H9 (cell line): ENCODE measurements at regions not wholly inside any gene's neighbourhood (a gene's known extent, or its start where the extent isn't known, plus 50 kb on each side); places are given as distances from the start of the nearest gene placed in this dataset.

Source experiments
- DNase-seq: peaks from one replicate; pipeline ENCODE4 v3.0.0-alpha.2; 2017
- H2AFZ ChIP-seq: one replicate; pipeline ENCODE4 v1.6.1; 2013; ENCODE audit warnings: mild to moderate bottlenecking, low read length, control low read depth, moderate library complexity
- H2AK5ac ChIP-seq: 2 replicates; pipeline ENCODE4 v1.6.1; 2013; ENCODE audit warnings: low read length, control low read depth, mixed read lengths; ENCODE audit not compliant: insufficient read length
- H2BK120ac ChIP-seq: one replicate; pipeline ENCODE4 v1.6.1; 2013; ENCODE audit warnings: low read depth, mild to moderate bottlenecking, low read length, control low read depth, inconsistent platforms; ENCODE audit not compliant: poor library complexity, severe bottlenecking
- H2BK12ac ChIP-seq: 2 replicates; pipeline ENCODE4 v1.6.1; 2013; ENCODE audit warnings: low read length, control low read depth, mixed read lengths, low read depth; ENCODE audit not compliant: insufficient read length
- H2BK15ac ChIP-seq: 2 replicates; pipeline ENCODE4 v1.6.1; 2013; ENCODE audit warnings: low read depth, low read length, control low read depth
- H2BK20ac ChIP-seq: one replicate; pipeline ENCODE4 v1.6.1; 2013; ENCODE audit warnings: low read depth, mild to moderate bottlenecking, low read length, control low read depth, inconsistent platforms; ENCODE audit not compliant: poor library complexity, severe bottlenecking
- H2BK5ac ChIP-seq: 2 replicates; pipeline ENCODE4 v1.6.1; 2013; ENCODE audit warnings: low read length, control low read depth, mixed read lengths; ENCODE audit not compliant: insufficient read length
- H3K14ac ChIP-seq: 2 replicates; pipeline ENCODE4 v1.6.1; 2013; ENCODE audit warnings: low read length, control low read depth; ENCODE audit not compliant: insufficient read depth
- H3K18ac ChIP-seq: 2 replicates; pipeline ENCODE4 v1.6.1; 2013; ENCODE audit warnings: low read depth, mild to moderate bottlenecking, mixed read lengths, low read length, control low read depth; ENCODE audit not compliant: insufficient read length
- H3K23ac ChIP-seq: 2 replicates; pipeline ENCODE4 v1.6.1; 2013; ENCODE audit warnings: low read length, control low read depth, mixed read lengths, low read depth; ENCODE audit not compliant: insufficient read length
- H3K23me2 ChIP-seq: 2 replicates; pipeline ENCODE4 v1.6.1; 2013; ENCODE audit warnings: low read depth, mild to moderate bottlenecking, mixed read lengths, low read length, control low read depth; ENCODE audit not compliant: insufficient read length, poor library complexity, severe bottlenecking
- H3K27ac ChIP-seq: 2 replicates; pipeline ENCODE4 v1.5.1; 2013; ENCODE audit warnings: low read length, control low read depth, mixed read lengths, low read depth; ENCODE audit not compliant: insufficient read length
- H3K27me3 ChIP-seq: 2 replicates; pipeline ENCODE4 v1.6.1; 2013; ENCODE audit warnings: low read length, control low read depth, inconsistent platforms; ENCODE audit not compliant: insufficient read depth
- H3K4ac ChIP-seq: 2 replicates; pipeline ENCODE4 v1.6.1; 2013; ENCODE audit warnings: low read depth, mild to moderate bottlenecking, control low read depth, inconsistent platforms, low read length, moderate library complexity
- H3K4me1 ChIP-seq: 2 replicates; pipeline ENCODE4 v1.6.1; 2013; ENCODE audit warnings: low read length, control low read depth, inconsistent platforms; ENCODE audit not compliant: insufficient read depth
- H3K4me2 ChIP-seq: 2 replicates; pipeline ENCODE4 v1.6.1; 2013; ENCODE audit warnings: low read length, control low read depth, mixed read lengths; ENCODE audit not compliant: insufficient read length, insufficient read depth
- H3K56ac ChIP-seq: 2 replicates; pipeline ENCODE4 v1.6.1; 2013; ENCODE audit warnings: low read depth, mild to moderate bottlenecking, mixed read lengths, low read length, control low read depth; ENCODE audit not compliant: insufficient read length
- H3K79me1 ChIP-seq: 2 replicates; pipeline ENCODE4 v1.6.1; 2013; ENCODE audit warnings: low read depth, mild to moderate bottlenecking, moderate library complexity, low read length, control low read depth, inconsistent platforms; ENCODE audit not compliant: insufficient read depth, poor library complexity, severe bottlenecking
- H3K79me2 ChIP-seq: 2 replicates; pipeline ENCODE4 v1.6.1; 2013; ENCODE audit warnings: low read length, control low read depth, inconsistent platforms; ENCODE audit not compliant: insufficient read depth
- H3K9ac ChIP-seq: 2 replicates; pipeline ENCODE4 v1.6.1; 2013; ENCODE audit warnings: low read length, control low read depth, mixed read lengths; ENCODE audit not compliant: insufficient read length; ENCODE audit errors: extremely low read depth
- H3K9me3 ChIP-seq: one replicate; pipeline ENCODE4 v1.6.1; 2013; ENCODE audit warnings: low read depth, low read length, inconsistent platforms; ENCODE audit not compliant: control insufficient read depth
- H3T11ph ChIP-seq: one replicate; pipeline ENCODE4 v1.6.1; 2013; ENCODE audit warnings: mild to moderate bottlenecking, low read length, control low read depth, inconsistent platforms
- H4K20me1 ChIP-seq: one replicate; pipeline ENCODE4 v1.6.1; 2013; ENCODE audit not compliant: control insufficient read depth, insufficient read length, insufficient read depth
- H4K5ac ChIP-seq: 2 replicates; pipeline ENCODE4 v1.6.1; 2013; ENCODE audit warnings: low read depth, mild to moderate bottlenecking, mixed read lengths, low read length, control low read depth; ENCODE audit not compliant: insufficient read length
- H4K8ac ChIP-seq: replicated peaks from 2 replicates; pipeline ENCODE4 v1.6.1; 2013; ENCODE audit warnings: low read length, control low read depth, mixed read lengths, low read depth; ENCODE audit not compliant: insufficient read length
- H4K91ac ChIP-seq: 2 replicates; pipeline ENCODE4 v1.6.1; 2013; ENCODE audit warnings: low read depth, mild to moderate bottlenecking, moderate library complexity, mixed read lengths, low read length, control low read depth; ENCODE audit not compliant: insufficient read length
- H3K27ac Mint-ChIP-seq, 3 experiments: 2 replicates in 2 of 3; 3 replicates in 1 of 3; pipeline ENCODE4 v1.8.0; 2020 to 2021; ENCODE audit warnings: mixed read lengths in 3 of 3, mild to moderate bottlenecking in 1 of 3, moderate library complexity in 1 of 3
- H3K27me3 Mint-ChIP-seq: 2 replicates; pipeline ENCODE4 v1.8.0; 2021; ENCODE audit warnings: low read depth, mild to moderate bottlenecking, moderate library complexity, mixed read lengths
- H3K36me3 Mint-ChIP-seq, 3 experiments: 2 replicates in 2 of 3; 3 replicates in 1 of 3; pipeline ENCODE4 v1.8.0; 2020 to 2021; ENCODE audit warnings: low read depth in 3 of 3, mixed read lengths in 3 of 3; ENCODE audit not compliant: insufficient read depth in 1 of 3
- H3K4me1 Mint-ChIP-seq, 2 experiments: 2 replicates each; pipeline ENCODE4 v1.8.0; 2020; ENCODE audit warnings: mixed read lengths in 2 of 2
- H3K4me3 Mint-ChIP-seq, 2 experiments: 2 replicates in 1 of 2; 3 replicates in 1 of 2; pipeline ENCODE4 v1.8.0; 2020 to 2021; ENCODE audit warnings: mild to moderate bottlenecking in 2 of 2, mixed read lengths in 2 of 2, moderate library complexity in 1 of 2
- H3K9me3 Mint-ChIP-seq, 2 experiments: 2 replicates in 1 of 2; 3 replicates in 1 of 2; pipeline ENCODE4 v1.8.0; 2020; ENCODE audit warnings: mild to moderate bottlenecking in 2 of 2, mixed read lengths in 2 of 2, moderate library complexity in 1 of 2
- WGBS: extraction: QIAGEN DNeasy Blood & Tissue Kit; methylation state at CpG from one replicate; pipeline ENCODE4 v1.1.7; 2013; ENCODE audit warnings: missing lambda C conversion rate, low lambda C conversion rate, mixed read lengths; ENCODE audit not compliant: insufficient read length; ENCODE audit errors: extremely low coverage; 5-methylcytosine and 5-hydroxymethylcytosine counted together
- TF ChIP-seq, protein P1 (sequence below): fragments of 200-600 bp; sonication (generic); conservative IDR thresholded peaks from 3 replicates; pipeline ENCODE4 v1.8.0; 2021; ENCODE audit warnings: antibody characterized with exemption, mild to moderate bottlenecking

GRCh38 chr10:113376428-113376827 is 176.4 kb upstream of the HABP2 start:
- Histone ChIP-seq H4K8ac (no peak overlapping the region), H2AK5ac (no peak overlapping the region), H3K27me3 (no peaks in the 10 kb centered on the region), H3K23me2 (no peaks in the 10 kb centered on the region), H3K79me2 (no peaks in the 10 kb centered on the region), H3K4me1 (no peaks in the 10 kb centered on the region), H2BK12ac (no peak overlapping the region), H3K14ac (no peak overlapping the region), H2BK15ac (no peak overlapping the region), H3K4ac (no peak overlapping the region), H3K56ac (no peak overlapping the region), H2BK20ac (no peak overlapping the region), H2BK120ac (no peak overlapping the region), H2BK5ac (no peak overlapping the region), H3K18ac (no peak overlapping the region), H3K9ac (no peak overlapping the region), H4K5ac (no peak overlapping the region), H3K4me2 (no peak overlapping the region), H3K23ac (no peak overlapping the region), H3K27ac (no peak overlapping the region), H3K9me3 (no peaks in the 10 kb centered on the region), H4K91ac (no peak overlapping the region), H3T11ph (no peak overlapping the region), H4K20me1 (no peaks in the 10 kb centered on the region), H3K79me1 (no peaks in the 10 kb centered on the region), H2AFZ (no peak overlapping the region)
- no CpG with 5 or more reads among the region's 1 CpG for WGBS
- Mint-ChIP-seq H3K9me3 (no peaks in the 10 kb centered on the region), H3K4me1 (peaks cover 2 to 4% of the 10 kb centered on the region in 2 experiments; a peak in 1 of 4 replicates), H3K27me3 (peaks cover 30% of the 10 kb centered on the region), H3K36me3 (no peaks in the 10 kb centered on the region), H3K27ac (no peak overlapping the region), H3K4me3 (no peak overlapping the region)
- no peak for DNase-seq
- TF ChIP-seq, protein P1, sequence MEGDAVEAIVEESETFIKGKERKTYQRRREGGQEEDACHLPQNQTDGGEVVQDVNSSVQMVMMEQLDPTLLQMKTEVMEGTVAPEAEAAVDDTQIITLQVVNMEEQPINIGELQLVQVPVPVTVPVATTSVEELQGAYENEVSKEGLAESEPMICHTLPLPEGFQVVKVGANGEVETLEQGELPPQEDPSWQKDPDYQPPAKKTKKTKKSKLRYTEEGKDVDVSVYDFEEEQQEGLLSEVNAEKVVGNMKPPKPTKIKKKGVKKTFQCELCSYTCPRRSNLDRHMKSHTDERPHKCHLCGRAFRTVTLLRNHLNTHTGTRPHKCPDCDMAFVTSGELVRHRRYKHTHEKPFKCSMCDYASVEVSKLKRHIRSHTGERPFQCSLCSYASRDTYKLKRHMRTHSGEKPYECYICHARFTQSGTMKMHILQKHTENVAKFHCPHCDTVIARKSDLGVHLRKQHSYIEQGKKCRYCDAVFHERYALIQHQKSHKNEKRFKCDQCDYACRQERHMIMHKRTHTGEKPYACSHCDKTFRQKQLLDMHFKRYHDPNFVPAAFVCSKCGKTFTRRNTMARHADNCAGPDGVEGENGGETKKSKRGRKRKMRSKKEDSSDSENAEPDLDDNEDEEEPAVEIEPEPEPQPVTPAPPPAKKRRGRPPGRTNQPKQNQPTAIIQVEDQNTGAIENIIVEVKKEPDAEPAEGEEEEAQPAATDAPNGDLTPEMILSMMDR = no peak
